Pancreas (tissue), 10 donors: ENCODE measurements at regions not wholly inside any gene's neighbourhood (a gene's known extent, or its start where the extent isn't known, plus 50 kb on each side); places are given as distances from the start of the nearest gene placed in this dataset.

Source experiments
- ATAC-seq, 4 donors: fragments of 200-7000 bp; cut with Tn5 transposase; one replicate each; pipeline versions ENCODE4 v1.8.0 to v1.9.1; 2020; ENCODE audit warnings: mild to moderate bottlenecking in 4 of 4, moderate library complexity in 4 of 4
- DNase-seq, 6 donors: peaks; one replicate each; pipeline ENCODE4 v3.0.0-alpha.2; 2020
- FAIRE-seq: peaks from 2 replicates; lab custom pipeline; 2012; peaks lifted over from hg19 to GRCh38; lab: Jason Lieb, UNC
- H3K27ac ChIP-seq, 4 donors: fragments of 200-600 bp; sonication (generic); 1 replicate in 3 of 4; 2 replicates in 1 of 4; pipeline versions ENCODE4 v1.5.0 to v1.8.0; 2020
- H3K27me3 ChIP-seq, 4 donors: fragments of 200-600 bp; one replicate each; pipeline ENCODE4 v1.8.0; 2021
- H3K36me3 ChIP-seq, 3 donors: fragments of 200-600 bp; sonication (generic) in 1 of 3; one replicate each; pipeline versions ENCODE4 v1.5.0 to v1.8.0; 2020 to 2021
- H3K4me1 ChIP-seq, 3 donors: fragments of 200-600 bp; one replicate each; pipeline ENCODE4 v1.8.0; 2021
- H3K4me3 ChIP-seq, 4 donors: fragments of 200-600 bp; sonication (generic) in 2 of 4; one replicate each; pipeline versions ENCODE4 v1.5.0 to v1.8.0; 2020 to 2021
- H3K9me3 ChIP-seq, 4 donors: fragments of 200-600 bp; one replicate each; pipeline ENCODE4 v1.8.0; 2021
- CTCF ChIP-seq, 4 donors: fragments of 200-600 bp; sonication (generic) in 3 of 4; IDR thresholded peaks; one replicate each; pipeline versions ENCODE4 v1.5.0 to v1.8.0; 2021; ENCODE audit warnings: antibody characterized with exemption in 4 of 4
- WGBS, 2 donors: extraction: QIAGEN DNeasy Blood & Tissue Kit; methylation state at CpG; one replicate each; pipeline ENCODE4 v1.1.7; 2013; 5-methylcytosine and 5-hydroxymethylcytosine counted together
- intact Hi-C, 3 donors: fragments of 100-400 bp; cut with DNase I; formaldehyde crosslinking; loops; one replicate each; pipeline versions ENCODE4 v1.11.1 to v1.14.2; 2022
- donor health status: healthy with polysubstance abuse.
- donor health status: DM: no; HTN: no; CAD: no; lungs with moderate emphysema.
- donor health status: DM: no; HTN: no; CAD: no.
- donor health status: control.
- donor health status: control.
- donor health status: Bipolar disorder and iron deficiency.
- donor health status: DM: yes; HTN: yes; CAD: no.
- donor health status: DM: no; HTN: no; CAD: no.
- donor health status: DM: no; HTN: no; CAD: no.
- donor health status: DM: yes; HTN: yes; CAD: no.

- H3K27ac ChIP-seq: no peak overlapping the region
- no peak for FAIRE-seq
- no peak for TF ChIP-seq CTCF (IDR thresholded peaks at IDR 0.05)
- intact Hi-C loops: no loop called here
- H3K27me3 ChIP-seq: no peaks in the 10 kb centered on the region
- no peaks in the 10 kb centered on the region for H3K9me3 ChIP-seq
- no peaks in the 10 kb centered on the region for H3K4me1 ChIP-seq
- H3K4me3 ChIP-seq: no peak overlapping the region
- no peak for DNase-seq
- no peaks in the 10 kb centered on the region for H3K36me3 ChIP-seq
- 52 to 66% methylated on average over 3 of the region's 3 CpGs for WGBS, 2 donors
- ATAC-seq: no peak
Observed at GRCh38 chr4:22072726-22073125, 124.2 kb upstream of the KCNIP4 start.

- DNase-seq (no peak), ATAC-seq (no peak), FAIRE-seq (no peak)
- Histone ChIP-seq H3K9me3 (no peaks in the 10 kb centered on the region), H3K27ac (no peak overlapping the region), H3K4me1 (no peaks in the 10 kb centered on the region), H3K27me3 (no peaks in the 10 kb centered on the region), H3K4me3 (no peak overlapping the region), H3K36me3 (no peaks in the 10 kb centered on the region)
- WGBS, 2 donors: 35 to 39% methylated on average over 1 of the region's 1 CpG
- intact Hi-C loops: no loop called here
- TF ChIP-seq CTCF (IDR thresholded peaks at IDR 0.05): no peak
Observed at GRCh38 chr4:22072240-22072639, 123.7 kb upstream of the KCNIP4 start.

- Histone ChIP-seq H3K4me1 (no peaks in the 10 kb centered on the region), H3K36me3 (no peaks in the 10 kb centered on the region), H3K27me3 (no peaks in the 10 kb centered on the region), H3K4me3 (no peak overlapping the region), H3K9me3 (no peaks in the 10 kb centered on the region), H3K27ac (no peak overlapping the region)
- ATAC-seq (no peak), DNase-seq (no peak), FAIRE-seq (no peak)
- 48% methylated on average over 1 of the region's 1 CpG for WGBS, 2 donors
- intact Hi-C loops: no loop called here
- TF ChIP-seq CTCF (IDR thresholded peaks at IDR 0.05): no peak
Observed at GRCh38 chr4:22071749-22072148, 123.2 kb upstream of the KCNIP4 start.

GRCh38 chr4:22070256-22070655 lies 121.7 kb upstream of the KCNIP4 start:
- H3K9me3 ChIP-seq: no peaks in the 10 kb centered on the region
- H3K27ac ChIP-seq: no peak overlapping the region
- no peaks in the 10 kb centered on the region for H3K4me1 ChIP-seq
- 32 to 36% methylated on average over 2 of the region's 2 CpGs for WGBS, 2 donors
- no peak for TF ChIP-seq CTCF (IDR thresholded peaks at IDR 0.05)
- DNase-seq (no peak), FAIRE-seq (no peak), ATAC-seq (no peak)
- no peak overlapping the region for H3K4me3 ChIP-seq
- intact Hi-C loops: no loop called here
- H3K36me3 ChIP-seq: no peaks in the 10 kb centered on the region
- H3K27me3 ChIP-seq: no peaks in the 10 kb centered on the region

- Histone ChIP-seq H3K36me3 (no peaks in the 10 kb centered on the region), H3K27ac (no peak overlapping the region), H3K4me1 (no peaks in the 10 kb centered on the region), H3K4me3 (no peak overlapping the region), H3K27me3 (no peaks in the 10 kb centered on the region), H3K9me3 (no peaks in the 10 kb centered on the region)
- TF ChIP-seq CTCF (IDR thresholded peaks at IDR 0.05): no peak
- ATAC-seq: no peak
- FAIRE-seq: no peak
- no peak for DNase-seq
- intact Hi-C loops: no loop called here
- 72 to 83% methylated on average over 1 of the region's 1 CpG for WGBS, 2 donors
Observed at GRCh38 chr4:22063613-22064012, 115.0 kb upstream of the KCNIP4 start.
